ENCODE measurements at regions not wholly inside any gene's neighbourhood (a gene's known extent, or its start where the extent isn't known, plus 50 kb on each side); places are given as distances from the start of the nearest gene placed in this dataset.
A peak's percentile ranks its signal among the peaks of the same experiment; 100 is the strongest.

DNA sequence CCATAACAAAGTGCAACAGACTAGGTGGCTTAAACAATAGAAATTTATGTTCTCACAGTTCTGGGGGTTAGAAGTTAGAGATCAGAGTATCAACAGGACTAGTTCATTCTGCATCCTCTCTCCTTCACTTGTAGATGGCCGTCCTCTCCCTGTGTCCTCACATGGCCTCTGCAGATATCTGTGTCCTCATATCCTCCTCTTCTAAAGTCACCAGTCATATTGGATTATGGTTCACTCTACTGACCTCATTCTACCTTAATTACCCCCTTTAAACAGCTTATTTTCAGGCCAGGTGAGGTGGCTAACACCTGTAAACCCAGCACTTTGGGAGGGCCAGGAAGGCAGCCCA, 135.1 kb downstream of the RAB38 start:
- no peaks in the 10 kb centered on the region for H3K4me1 ChIP-seq (ENCODE audit: control insufficient read depth in 2 of 2, insufficient read depth in 2 of 2, low read length in 2 of 2)
- H3K4me3 ChIP-seq (ENCODE audit: low read length in 2 of 2): no peak overlapping the region
- WGBS: 96% methylated on average over 1 of the region's 1 CpG
- no peaks in the 10 kb centered on the region for H3K27me3 ChIP-seq (ENCODE audit: control insufficient read depth in 2 of 2, insufficient read depth in 1 of 2, low read length in 1 of 2)
- DNase-seq (ENCODE audit: low read depth in 6 of 9, low spot score in 9 of 9): no peak
- no peaks in the 10 kb centered on the region for H3K9me3 ChIP-seq (ENCODE audit: control insufficient read depth in 2 of 2, insufficient read depth in 1 of 2, low read length in 1 of 2)
- H3K27ac ChIP-seq (ENCODE audit: low read depth in 1 of 2, low read length in 1 of 2): no peak overlapping the region
- no peaks in the 10 kb centered on the region for H3K36me3 ChIP-seq (ENCODE audit: control insufficient read depth in 2 of 2, insufficient read depth in 2 of 2, low read length in 1 of 2)

DNA sequence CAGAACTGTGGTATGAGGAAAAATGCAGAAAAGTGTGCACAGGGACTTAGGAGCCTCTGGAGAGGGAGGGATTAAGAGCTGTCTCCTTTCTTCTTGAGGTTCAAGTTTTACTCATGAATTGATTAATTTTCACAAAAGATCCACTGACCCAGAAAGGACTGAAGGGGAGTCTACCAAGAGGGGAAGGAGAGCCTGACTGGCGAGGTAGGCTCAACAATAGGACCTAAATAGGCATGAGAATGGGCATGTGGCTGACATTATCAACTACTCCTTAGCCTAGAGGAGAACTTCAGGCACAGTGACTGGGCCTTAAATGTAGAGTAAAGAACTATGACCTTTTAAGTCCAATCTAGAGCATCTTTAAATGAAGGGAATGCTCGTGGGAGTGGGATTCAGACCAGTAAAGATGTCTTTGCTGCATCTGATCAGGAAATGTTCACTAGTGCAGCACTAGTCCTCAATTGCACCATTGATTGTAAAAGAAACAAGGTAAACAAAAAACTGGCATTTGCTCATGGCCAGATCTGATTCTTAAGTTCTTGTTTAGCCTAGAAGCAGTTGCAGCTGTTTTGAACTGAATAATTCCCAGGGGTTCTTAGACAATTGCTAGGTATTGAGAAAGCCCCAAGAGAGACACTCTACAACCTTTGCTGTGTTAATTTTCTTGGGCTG, 135.6 kb downstream of the RAB38 start:
- WGBS: 81% methylated on average over 2 of the region's 2 CpGs
- Histone ChIP-seq H3K4me1 (ENCODE audit: control insufficient read depth in 2 of 2, insufficient read depth in 2 of 2, low read length in 2 of 2) (no peaks in the 10 kb centered on the region), H3K36me3 (ENCODE audit: control insufficient read depth in 2 of 2, insufficient read depth in 2 of 2, low read length in 1 of 2) (no peaks in the 10 kb centered on the region), H3K27ac (ENCODE audit: low read depth in 1 of 2, low read length in 1 of 2) (no peak overlapping the region), H3K9me3 (ENCODE audit: control insufficient read depth in 2 of 2, insufficient read depth in 1 of 2, low read length in 1 of 2) (no peaks in the 10 kb centered on the region), H3K4me3 (ENCODE audit: low read length in 2 of 2) (no peak overlapping the region), H3K27me3 (ENCODE audit: control insufficient read depth in 2 of 2, insufficient read depth in 1 of 2, low read length in 1 of 2) (no peaks in the 10 kb centered on the region)
- no peak for DNase-seq (ENCODE audit: low read depth in 6 of 9, low spot score in 9 of 9)

DNA sequence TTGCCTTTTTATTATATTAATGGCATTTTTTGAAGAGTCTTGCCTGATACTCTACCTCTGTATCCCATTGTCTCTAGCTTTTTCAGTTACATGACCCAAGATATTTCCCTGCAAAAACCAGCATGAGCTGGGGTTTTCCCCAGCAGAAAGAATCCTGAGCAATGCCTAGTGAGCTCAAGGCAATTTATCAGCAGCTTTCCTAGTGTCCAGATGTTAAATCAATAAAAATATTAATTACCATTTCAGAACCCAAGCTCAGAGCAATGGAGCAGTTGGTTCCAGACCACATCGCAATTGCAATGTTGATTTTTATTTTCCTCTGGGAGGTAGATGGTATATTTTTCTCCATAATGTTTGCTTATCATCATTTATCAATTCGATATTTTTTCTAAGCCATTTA, 137.2 kb downstream of the RAB38 start:
- Histone ChIP-seq H3K36me3 (ENCODE audit: control insufficient read depth in 2 of 2, insufficient read depth in 2 of 2, low read length in 1 of 2) (no peaks in the 10 kb centered on the region), H3K4me1 (ENCODE audit: control insufficient read depth in 2 of 2, insufficient read depth in 2 of 2, low read length in 2 of 2) (no peaks in the 10 kb centered on the region), H3K27me3 (ENCODE audit: control insufficient read depth in 2 of 2, insufficient read depth in 1 of 2, low read length in 1 of 2) (no peaks in the 10 kb centered on the region), H3K4me3 (ENCODE audit: low read length in 2 of 2) (no peak overlapping the region), H3K9me3 (ENCODE audit: control insufficient read depth in 2 of 2, insufficient read depth in 1 of 2, low read length in 1 of 2) (no peaks in the 10 kb centered on the region), H3K27ac (ENCODE audit: low read depth in 1 of 2, low read length in 1 of 2) (no peak overlapping the region)
- WGBS: 94% methylated on average over 2 of the region's 2 CpGs
- DNase-seq (ENCODE audit: low read depth in 6 of 9, low spot score in 9 of 9): no peak

DNA sequence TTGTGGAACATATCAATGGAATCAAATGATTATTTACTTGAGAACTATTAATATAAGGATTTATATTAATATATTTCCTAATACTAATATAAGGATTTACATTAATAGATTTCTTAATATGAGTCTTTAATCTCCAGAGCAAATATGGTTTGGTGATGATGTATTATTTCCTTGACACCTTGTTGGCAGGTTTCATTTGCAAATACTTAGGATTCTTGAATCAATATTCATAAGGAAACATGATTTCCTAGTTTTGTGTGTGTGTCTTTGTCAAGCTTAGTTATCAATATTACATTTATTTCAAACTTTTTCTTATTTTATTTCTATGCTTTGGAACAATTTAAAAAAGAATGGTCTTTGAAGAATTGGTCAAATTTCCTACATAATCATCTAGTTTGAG, 138.5 kb downstream of the RAB38 start:
- Histone ChIP-seq H3K27me3 (ENCODE audit: control insufficient read depth in 2 of 2, insufficient read depth in 1 of 2, low read length in 1 of 2) (no peaks in the 10 kb centered on the region), H3K9me3 (ENCODE audit: control insufficient read depth in 2 of 2, insufficient read depth in 1 of 2, low read length in 1 of 2) (no peaks in the 10 kb centered on the region), H3K4me1 (ENCODE audit: control insufficient read depth in 2 of 2, insufficient read depth in 2 of 2, low read length in 2 of 2) (no peaks in the 10 kb centered on the region), H3K4me3 (ENCODE audit: low read length in 2 of 2) (no peak overlapping the region), H3K27ac (ENCODE audit: low read depth in 1 of 2, low read length in 1 of 2) (no peak overlapping the region), H3K36me3 (ENCODE audit: control insufficient read depth in 2 of 2, insufficient read depth in 2 of 2, low read length in 1 of 2) (no peaks in the 10 kb centered on the region)
- DNase-seq (ENCODE audit: low read depth in 6 of 9, low spot score in 9 of 9): no peak

DNA sequence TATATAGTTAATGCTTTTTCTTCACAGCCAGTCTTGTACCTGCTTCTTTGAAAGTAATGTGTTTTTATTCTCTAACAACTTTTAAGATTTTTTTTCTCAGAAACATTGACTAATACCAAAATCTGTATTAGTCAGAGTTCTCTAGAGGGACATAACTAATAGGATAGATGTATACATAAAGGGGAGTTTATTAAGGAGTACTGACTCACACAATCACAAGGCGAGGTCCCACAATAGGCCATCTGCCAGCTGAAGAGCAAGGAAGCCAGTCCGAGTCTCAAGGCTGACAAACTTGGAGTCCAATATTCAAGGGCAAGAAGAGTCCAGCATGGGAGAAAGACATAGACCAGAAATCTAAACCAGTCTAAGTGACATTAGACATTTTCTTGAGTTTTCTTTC, 140.0 kb downstream of the RAB38 start:
- H3K27me3 ChIP-seq (ENCODE audit: control insufficient read depth in 2 of 2, insufficient read depth in 1 of 2, low read length in 1 of 2): no peaks in the 10 kb centered on the region
- 94% methylated on average over 2 of the region's 2 CpGs for WGBS
- no peaks in the 10 kb centered on the region for H3K36me3 ChIP-seq (ENCODE audit: control insufficient read depth in 2 of 2, insufficient read depth in 2 of 2, low read length in 1 of 2)
- no peak overlapping the region for H3K27ac ChIP-seq (ENCODE audit: low read depth in 1 of 2, low read length in 1 of 2)
- no peaks in the 10 kb centered on the region for H3K4me1 ChIP-seq (ENCODE audit: control insufficient read depth in 2 of 2, insufficient read depth in 2 of 2, low read length in 2 of 2)
- H3K4me3 ChIP-seq (ENCODE audit: low read length in 2 of 2): no peak overlapping the region
- H3K9me3 ChIP-seq (ENCODE audit: control insufficient read depth in 2 of 2, insufficient read depth in 1 of 2, low read length in 1 of 2): no peaks in the 10 kb centered on the region
- no peak for DNase-seq (ENCODE audit: low read depth in 6 of 9, low spot score in 9 of 9)

DNA sequence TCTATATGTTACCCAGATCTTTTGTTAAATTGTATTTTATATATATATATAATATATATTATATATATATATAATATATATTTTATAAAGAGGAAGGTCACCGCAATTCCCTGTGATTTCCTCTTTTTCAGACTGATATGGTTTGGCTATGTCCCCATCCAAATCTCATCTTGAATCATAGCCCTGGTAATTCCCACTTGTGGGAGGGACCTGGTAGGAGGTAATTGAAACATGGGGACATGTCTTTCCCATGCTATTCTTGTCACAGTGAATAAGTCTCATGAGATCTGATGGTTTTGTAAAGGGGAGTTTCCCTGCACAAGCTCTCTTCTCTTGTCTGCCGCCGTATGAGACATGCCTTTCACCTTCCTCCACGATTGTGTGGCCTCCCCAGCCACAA, 157.6 kb downstream of the RAB38 start:
- 72% methylated on average over 4 of the region's 4 CpGs for WGBS
- DNase-seq (ENCODE audit: low read depth in 6 of 9, low spot score in 9 of 9): no peak
- H3K4me3 ChIP-seq (ENCODE audit: low read length in 2 of 2): no peak overlapping the region

DNA sequence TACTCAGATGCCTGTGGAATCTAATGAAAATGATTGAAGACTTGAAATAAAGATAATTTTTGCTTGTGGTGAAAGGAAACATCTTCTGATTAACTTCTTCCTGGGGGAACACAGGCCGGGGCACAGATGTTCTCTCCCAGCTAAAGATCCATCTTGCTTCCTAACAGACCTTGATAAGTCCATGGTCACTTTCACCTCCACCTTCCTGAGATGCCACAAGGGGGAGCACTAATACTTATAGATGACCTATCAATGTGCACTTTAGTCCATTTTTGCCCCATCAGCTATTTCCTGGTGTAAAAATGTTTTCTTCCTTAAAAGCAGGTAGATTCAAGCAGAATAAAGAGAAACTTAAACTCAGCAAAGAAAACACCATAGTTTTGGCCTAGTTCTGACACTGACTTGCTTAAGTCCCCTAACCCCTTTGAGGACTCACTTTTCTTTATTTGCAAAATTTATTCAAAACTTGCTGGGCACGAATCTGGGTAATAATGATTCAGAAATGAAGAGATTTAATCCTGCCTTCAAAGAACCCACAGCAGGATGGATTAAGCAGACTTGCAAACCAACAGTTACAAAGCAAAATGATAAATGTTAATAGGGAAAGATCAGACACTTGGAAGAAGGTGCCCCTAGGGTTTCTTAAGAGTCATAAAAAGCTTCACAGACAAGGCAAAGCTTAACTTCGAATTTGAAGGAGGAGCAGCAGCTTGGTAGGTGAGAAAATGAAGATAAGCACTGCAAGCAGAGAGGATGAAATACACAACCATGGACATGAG, 158.7 kb downstream of the RAB38 start:
- Histone ChIP-seq H3K27ac (ENCODE audit: low read depth in 1 of 2, low read length in 1 of 2) (no peak overlapping the region), H3K4me3 (ENCODE audit: low read length in 2 of 2) (no peak overlapping the region), H3K27me3 (ENCODE audit: control insufficient read depth in 2 of 2, insufficient read depth in 1 of 2, low read length in 1 of 2) (no peaks in the 10 kb centered on the region), H3K4me1 (ENCODE audit: control insufficient read depth in 2 of 2, insufficient read depth in 2 of 2, low read length in 2 of 2) (no peaks in the 10 kb centered on the region), H3K9me3 (ENCODE audit: control insufficient read depth in 2 of 2, insufficient read depth in 1 of 2, low read length in 1 of 2) (no peaks in the 10 kb centered on the region), H3K36me3 (ENCODE audit: control insufficient read depth in 2 of 2, insufficient read depth in 2 of 2, low read length in 1 of 2) (no peaks in the 10 kb centered on the region)
- WGBS: 51% methylated on average over 3 of the region's 3 CpGs
- peak in 7 of 9 donors; percentile 6 to 69 (median 30) for DNase-seq (ENCODE audit: low read depth in 6 of 9, low spot score in 9 of 9)

More for the DNA sequence above, 157.6 kb downstream of the RAB38 start:
- Histone ChIP-seq H3K9me3 (ENCODE audit: control insufficient read depth in 2 of 2, insufficient read depth in 1 of 2, low read length in 1 of 2) (no peaks in the 10 kb centered on the region), H3K4me1 (ENCODE audit: control insufficient read depth in 2 of 2, insufficient read depth in 2 of 2, low read length in 2 of 2) (no peaks in the 10 kb centered on the region), H3K27me3 (ENCODE audit: control insufficient read depth in 2 of 2, insufficient read depth in 1 of 2, low read length in 1 of 2) (no peaks in the 10 kb centered on the region), H3K36me3 (ENCODE audit: control insufficient read depth in 2 of 2, insufficient read depth in 2 of 2, low read length in 1 of 2) (no peaks in the 10 kb centered on the region), H3K27ac (ENCODE audit: low read depth in 1 of 2, low read length in 1 of 2) (no peak overlapping the region)

DNA sequence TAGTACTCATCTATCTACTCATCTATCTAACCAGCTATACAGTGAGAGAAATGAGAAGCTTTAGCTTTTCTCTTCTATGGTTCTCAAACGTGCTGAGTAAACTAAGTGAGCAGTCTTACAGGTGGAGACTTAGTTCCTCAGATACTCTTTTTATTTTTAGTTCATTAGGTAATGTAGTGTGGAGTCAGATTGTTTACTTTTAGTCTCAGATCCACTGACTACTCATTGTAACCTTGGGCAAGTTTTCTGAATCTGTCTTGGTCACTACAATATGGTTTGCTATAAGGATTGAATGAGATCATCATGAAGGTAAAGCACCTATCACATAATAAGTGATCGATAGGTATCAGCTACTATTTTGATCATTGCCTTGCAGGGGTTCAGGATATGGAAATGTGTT, 160.1 kb downstream of the RAB38 start:
- no peak for DNase-seq (ENCODE audit: low read depth in 6 of 9, low spot score in 9 of 9)
- 81% methylated on average over 2 of the region's 2 CpGs for WGBS
- Histone ChIP-seq H3K27me3 (ENCODE audit: control insufficient read depth in 2 of 2, insufficient read depth in 1 of 2, low read length in 1 of 2) (no peaks in the 10 kb centered on the region), H3K27ac (ENCODE audit: low read depth in 1 of 2, low read length in 1 of 2) (no peak overlapping the region), H3K36me3 (ENCODE audit: control insufficient read depth in 2 of 2, insufficient read depth in 2 of 2, low read length in 1 of 2) (no peaks in the 10 kb centered on the region), H3K4me1 (ENCODE audit: control insufficient read depth in 2 of 2, insufficient read depth in 2 of 2, low read length in 2 of 2) (no peaks in the 10 kb centered on the region), H3K9me3 (ENCODE audit: control insufficient read depth in 2 of 2, insufficient read depth in 1 of 2, low read length in 1 of 2) (no peaks in the 10 kb centered on the region), H3K4me3 (ENCODE audit: low read length in 2 of 2) (no peak overlapping the region)

DNA sequence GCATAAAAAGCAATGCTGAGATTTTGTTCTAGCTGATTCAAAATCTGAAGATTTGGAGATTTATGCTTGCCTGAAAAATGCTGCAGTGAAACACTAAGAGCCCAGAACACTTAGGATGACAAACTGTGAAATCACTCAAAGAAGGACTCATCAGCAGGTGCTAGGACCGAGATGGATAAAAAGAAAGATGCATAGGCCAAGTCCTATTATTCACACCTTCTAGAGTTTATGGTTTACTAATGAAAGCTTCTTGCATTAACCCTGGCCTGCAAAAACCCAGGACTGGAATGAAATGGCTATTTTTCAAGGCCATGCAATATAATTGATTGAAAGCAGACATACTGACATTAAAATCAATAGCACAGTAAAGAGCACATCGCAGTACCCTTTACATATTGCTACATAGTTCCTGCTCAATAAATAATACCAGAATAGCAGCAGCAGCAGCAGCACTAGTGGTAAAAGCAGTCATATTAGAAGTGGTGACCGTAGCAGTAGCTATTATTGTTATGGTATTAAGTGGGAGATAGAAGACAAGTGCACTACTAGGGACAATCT, 161.7 kb downstream of the RAB38 start:
- no peak for DNase-seq (ENCODE audit: low read depth in 6 of 9, low spot score in 9 of 9)
- no peaks in the 10 kb centered on the region for H3K9me3 ChIP-seq (ENCODE audit: control insufficient read depth in 2 of 2, insufficient read depth in 1 of 2, low read length in 1 of 2)
- no peaks in the 10 kb centered on the region for H3K4me1 ChIP-seq (ENCODE audit: control insufficient read depth in 2 of 2, insufficient read depth in 2 of 2, low read length in 2 of 2)
- H3K27ac ChIP-seq (ENCODE audit: low read depth in 1 of 2, low read length in 1 of 2): no peak overlapping the region
- no peaks in the 10 kb centered on the region for H3K36me3 ChIP-seq (ENCODE audit: control insufficient read depth in 2 of 2, insufficient read depth in 2 of 2, low read length in 1 of 2)
- 78% methylated on average over 3 of the region's 3 CpGs for WGBS
- no peaks in the 10 kb centered on the region for H3K27me3 ChIP-seq (ENCODE audit: control insufficient read depth in 2 of 2, insufficient read depth in 1 of 2, low read length in 1 of 2)
- no peak overlapping the region for H3K4me3 ChIP-seq (ENCODE audit: low read length in 2 of 2)
